ENCODE measurements at regions not wholly inside any gene's neighbourhood (a gene's known extent, or its start where the extent isn't known, plus 50 kb on each side); places are given as distances from the start of the nearest gene placed in this dataset.

DNA sequence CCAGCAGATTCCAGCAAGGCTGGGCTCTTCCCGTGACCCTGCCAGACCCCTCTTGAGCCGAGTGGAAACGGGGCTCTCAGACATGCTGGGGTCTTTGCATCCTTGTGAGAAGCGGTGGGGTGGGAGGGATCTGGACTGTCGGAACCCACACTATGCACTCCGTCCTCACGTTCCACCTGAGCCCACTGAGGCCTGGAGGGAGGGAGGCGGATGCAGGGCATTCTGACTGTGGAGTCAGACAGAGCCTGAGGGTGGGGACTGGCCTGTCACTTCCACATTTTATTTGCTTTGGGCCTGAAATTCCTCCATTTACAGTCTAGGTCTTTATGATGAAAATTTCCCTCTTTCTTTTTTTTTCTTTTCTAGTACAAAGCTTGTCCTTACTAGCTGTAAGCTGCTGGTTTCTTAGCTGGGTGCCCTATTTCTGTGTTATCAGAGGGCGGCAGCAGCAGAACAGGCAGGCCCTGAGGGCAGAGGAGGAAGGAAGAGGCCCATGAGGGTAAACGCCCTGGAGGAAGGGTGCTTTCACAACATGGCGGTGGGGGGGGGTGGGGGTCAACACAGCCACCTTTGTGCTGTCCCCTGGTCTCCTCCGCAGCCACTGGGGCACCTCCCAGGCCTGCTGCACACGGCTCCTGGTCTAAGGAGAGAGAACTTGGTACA lies 373.5 kb upstream of the MYT1L start:
- H3K27ac Mint-ChIP-seq (ENCODE audit: unreplicated experiment), result no peak overlapping the region
- H3K4me1 Mint-ChIP-seq (ENCODE audit: low read depth), result no peaks in the 10 kb centered on the region
- H3K9me3 Mint-ChIP-seq (ENCODE audit: low read depth), result no peaks in the 10 kb centered on the region

DNA sequence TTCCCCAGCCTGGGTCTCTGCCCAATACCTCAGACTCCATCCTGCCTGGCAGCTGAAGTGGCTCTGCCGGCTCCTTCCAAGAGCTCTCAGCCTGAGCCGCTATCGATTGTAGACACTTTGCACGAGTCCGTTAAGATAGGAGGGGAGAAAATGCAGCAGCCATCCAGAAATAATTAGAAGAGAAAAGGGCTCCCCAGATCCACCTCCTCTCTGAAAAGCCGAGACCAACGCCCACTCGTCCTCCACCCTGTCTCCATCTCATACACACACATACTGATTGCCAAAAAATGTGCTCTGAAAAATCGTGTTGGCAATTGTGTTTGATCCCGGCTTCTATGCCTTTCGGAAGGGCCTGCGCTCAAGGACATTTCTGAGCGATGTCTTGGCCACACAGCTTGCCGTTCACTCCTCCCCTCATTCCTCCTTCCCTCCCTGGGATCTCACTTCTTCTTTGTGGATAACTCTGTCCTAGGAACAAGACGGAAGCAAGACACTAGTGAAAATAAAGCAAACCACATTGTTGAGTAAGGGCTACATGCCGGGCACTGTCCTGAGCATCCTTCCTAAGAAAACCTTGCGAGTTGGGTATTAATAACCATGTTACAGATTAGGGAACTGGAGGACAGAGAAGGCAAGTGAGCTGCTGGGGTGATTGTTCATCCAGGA lies 372.8 kb upstream of the MYT1L start:
- Mint-ChIP-seq H3K27me3 (ENCODE audit: low read depth) (peaks cover 5% of the 10 kb centered on the region), H3K4me1 (ENCODE audit: low read depth) (no peaks in the 10 kb centered on the region), H3K9me3 (ENCODE audit: low read depth) (no peaks in the 10 kb centered on the region), H3K4me3 (ENCODE audit: unreplicated experiment) (no peak overlapping the region), H3K27ac (ENCODE audit: unreplicated experiment) (no peak overlapping the region), H3K36me3 (ENCODE audit: low read depth) (no peaks in the 10 kb centered on the region)
- TF ChIP-seq, protein P1, sequence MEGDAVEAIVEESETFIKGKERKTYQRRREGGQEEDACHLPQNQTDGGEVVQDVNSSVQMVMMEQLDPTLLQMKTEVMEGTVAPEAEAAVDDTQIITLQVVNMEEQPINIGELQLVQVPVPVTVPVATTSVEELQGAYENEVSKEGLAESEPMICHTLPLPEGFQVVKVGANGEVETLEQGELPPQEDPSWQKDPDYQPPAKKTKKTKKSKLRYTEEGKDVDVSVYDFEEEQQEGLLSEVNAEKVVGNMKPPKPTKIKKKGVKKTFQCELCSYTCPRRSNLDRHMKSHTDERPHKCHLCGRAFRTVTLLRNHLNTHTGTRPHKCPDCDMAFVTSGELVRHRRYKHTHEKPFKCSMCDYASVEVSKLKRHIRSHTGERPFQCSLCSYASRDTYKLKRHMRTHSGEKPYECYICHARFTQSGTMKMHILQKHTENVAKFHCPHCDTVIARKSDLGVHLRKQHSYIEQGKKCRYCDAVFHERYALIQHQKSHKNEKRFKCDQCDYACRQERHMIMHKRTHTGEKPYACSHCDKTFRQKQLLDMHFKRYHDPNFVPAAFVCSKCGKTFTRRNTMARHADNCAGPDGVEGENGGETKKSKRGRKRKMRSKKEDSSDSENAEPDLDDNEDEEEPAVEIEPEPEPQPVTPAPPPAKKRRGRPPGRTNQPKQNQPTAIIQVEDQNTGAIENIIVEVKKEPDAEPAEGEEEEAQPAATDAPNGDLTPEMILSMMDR (IDR thresholded peaks at IDR 0.05), result no peak
- DNase-seq (ENCODE audit: low spot score), result no peak

More for the DNA sequence above, 373.5 kb upstream of the MYT1L start:
- TF ChIP-seq, protein P1 (IDR thresholded peaks at IDR 0.05), result no peak
- DNase-seq (ENCODE audit: low spot score), result no peak
- Mint-ChIP-seq H3K36me3 (ENCODE audit: low read depth) (no peaks in the 10 kb centered on the region), H3K27me3 (ENCODE audit: low read depth) (peaks cover 5% of the 10 kb centered on the region), H3K4me3 (ENCODE audit: unreplicated experiment) (no peak overlapping the region)

DNA sequence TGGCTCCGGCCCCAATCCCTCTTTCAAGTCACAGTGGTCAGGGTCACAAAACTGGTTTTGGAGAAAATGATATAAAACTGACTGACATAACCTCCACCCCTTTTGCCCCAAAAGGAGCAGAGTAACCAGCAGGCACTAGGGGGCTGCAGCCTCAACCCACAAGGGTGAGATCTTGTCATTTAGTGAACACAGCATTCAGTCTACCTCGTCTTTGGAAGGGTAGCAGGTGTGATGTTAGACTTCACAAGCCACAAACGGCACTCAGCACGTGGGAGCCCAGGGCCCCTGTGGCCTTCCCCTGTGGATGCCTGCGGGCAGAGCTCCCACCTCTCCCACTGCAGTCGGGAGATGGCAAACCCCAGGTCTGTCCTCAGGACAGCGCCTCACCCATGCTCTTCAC lies 372.1 kb upstream of the MYT1L start:
- no peak for DNase-seq (ENCODE audit: low spot score)
- Mint-ChIP-seq H3K9me3 (ENCODE audit: low read depth) (no peaks in the 10 kb centered on the region), H3K4me3 (ENCODE audit: unreplicated experiment) (no peak overlapping the region), H3K4me1 (ENCODE audit: low read depth) (no peaks in the 10 kb centered on the region), H3K27ac (ENCODE audit: unreplicated experiment) (no peak overlapping the region), H3K36me3 (ENCODE audit: low read depth) (no peaks in the 10 kb centered on the region), H3K27me3 (ENCODE audit: low read depth) (peaks cover 5% of the 10 kb centered on the region)
- TF ChIP-seq, protein P1 (IDR thresholded peaks at IDR 0.05), result no peak

DNA sequence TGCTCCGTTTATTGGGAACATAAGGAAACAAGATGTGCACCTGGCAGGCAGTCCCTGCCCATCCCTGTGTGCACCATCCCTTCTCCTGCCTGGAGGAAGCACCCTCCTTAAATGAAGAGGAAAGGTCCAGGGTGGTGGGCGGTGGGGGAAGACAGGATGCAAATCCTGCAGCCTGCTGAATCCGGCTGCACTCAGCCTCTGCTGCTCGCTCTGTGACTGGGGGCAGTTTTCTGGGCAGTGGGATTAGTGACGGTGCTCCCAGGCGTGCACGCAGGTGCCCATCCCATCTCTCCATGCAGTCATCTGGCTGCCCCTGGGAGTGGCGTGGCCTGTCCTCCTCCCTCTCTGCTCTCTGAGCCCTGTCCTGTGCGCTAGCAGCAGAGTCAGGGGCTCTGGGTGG lies 371.3 kb upstream of the MYT1L start:
- no peak for DNase-seq (ENCODE audit: low spot score)
- Mint-ChIP-seq H3K9me3 (ENCODE audit: low read depth) (no peaks in the 10 kb centered on the region), H3K27me3 (ENCODE audit: low read depth) (peaks cover 9% of the 10 kb centered on the region), H3K4me1 (ENCODE audit: low read depth) (no peaks in the 10 kb centered on the region), H3K4me3 (ENCODE audit: unreplicated experiment) (no peak overlapping the region), H3K27ac (ENCODE audit: unreplicated experiment) (no peak overlapping the region), H3K36me3 (ENCODE audit: low read depth) (no peaks in the 10 kb centered on the region)
- TF ChIP-seq, protein P1 (IDR thresholded peaks at IDR 0.05), result no peak

DNA sequence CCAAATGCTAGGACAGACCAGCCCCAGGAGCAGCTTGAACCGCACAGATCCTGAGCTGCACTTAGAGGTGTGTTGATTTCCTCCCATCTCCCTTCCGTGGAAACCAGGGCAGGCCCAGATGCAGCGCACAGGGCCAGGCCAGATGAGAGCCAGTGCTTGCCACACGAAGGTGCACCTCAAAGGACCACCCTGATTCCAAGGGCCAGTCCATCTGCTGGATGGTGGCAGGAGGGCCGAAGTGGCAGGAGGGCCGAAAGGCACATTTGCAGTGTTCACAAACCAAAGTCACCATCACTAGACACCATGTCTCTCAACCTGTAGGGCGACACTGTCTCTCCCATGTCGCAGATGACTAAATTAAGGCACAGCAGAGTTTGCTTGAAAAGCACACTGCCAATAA lies 370.7 kb upstream of the MYT1L start:
- TF ChIP-seq, protein P1 (IDR thresholded peaks at IDR 0.05), result no peak
- Mint-ChIP-seq H3K36me3 (ENCODE audit: low read depth) (no peaks in the 10 kb centered on the region), H3K4me3 (ENCODE audit: unreplicated experiment) (no peak overlapping the region), H3K27me3 (ENCODE audit: low read depth) (peaks cover 7% of the 10 kb centered on the region), H3K4me1 (ENCODE audit: low read depth) (no peaks in the 10 kb centered on the region), H3K9me3 (ENCODE audit: low read depth) (no peaks in the 10 kb centered on the region), H3K27ac (ENCODE audit: unreplicated experiment) (no peak overlapping the region)
- DNase-seq (ENCODE audit: low spot score), result no peak

All from chondrocyte (in vitro differentiated cells).